LHCN-M2 (cell line): ENCODE measurements at regions not wholly inside any gene's neighbourhood (a gene's known extent, or its start where the extent isn't known, plus 50 kb on each side); places are given as distances from the start of the nearest gene placed in this dataset.

ENCODE experiments used
- DNase-seq: peaks from one replicate; pipeline ENCODE4 v3.0.0-alpha.2; 2012; ENCODE audit warnings: low read depth

GRCh38 chr13:74424455-74424854, 290.3 kb upstream of the KLF12 start:
- DNase-seq, result no peak

- DNase-seq, result peak; percentile 37
Measured at GRCh38 chr13:74423434-74423833, 289.2 kb upstream of the KLF12 start.

- no peak for DNase-seq
Measured at GRCh38 chr13:74414458-74414857, 280.3 kb upstream of the KLF12 start.

GRCh38 chr13:74413482-74413881, 279.3 kb upstream of the KLF12 start:
- no peak for DNase-seq

GRCh38 chr13:74409551-74409950, 275.3 kb upstream of the KLF12 start:
- DNase-seq, result no peak

GRCh38 chr13:74406420-74406819, 272.2 kb upstream of the KLF12 start:
- peak; percentile 40 for DNase-seq

GRCh38 chr13:74398599-74398998, 264.4 kb upstream of the KLF12 start:
- no peak for DNase-seq

- DNase-seq, result no peak
Measured at GRCh38 chr13:74389056-74389455, 254.9 kb upstream of the KLF12 start.

- DNase-seq, result no peak
Measured at GRCh38 chr13:74388626-74389025, 254.4 kb upstream of the KLF12 start.

- DNase-seq, result peak; percentile 8
Measured at GRCh38 chr13:74372511-74372910, 238.3 kb upstream of the KLF12 start.

- DNase-seq, result no peak
Measured at GRCh38 chr13:74367193-74367592, 233.0 kb upstream of the KLF12 start.

- no peak for DNase-seq
Measured at GRCh38 chr13:74361274-74361673, 227.1 kb upstream of the KLF12 start.

GRCh38 chr13:74346960-74347359, 212.8 kb upstream of the KLF12 start:
- no peak for DNase-seq

GRCh38 chr13:74338341-74338740, 204.1 kb upstream of the KLF12 start:
- DNase-seq, result no peak

GRCh38 chr13:74336546-74336945, 202.3 kb upstream of the KLF12 start:
- no peak for DNase-seq

GRCh38 chr13:74335370-74335769, 201.2 kb upstream of the KLF12 start:
- no peak for DNase-seq

- no peak for DNase-seq
Measured at GRCh38 chr13:74329962-74330361, 195.8 kb upstream of the KLF12 start.

GRCh38 chr13:74325106-74325505, 190.9 kb upstream of the KLF12 start:
- peak; percentile 60 for DNase-seq

GRCh38 chr13:74324338-74324737, 190.1 kb upstream of the KLF12 start:
- DNase-seq, result no peak

GRCh38 chr13:74322562-74322961, 188.4 kb upstream of the KLF12 start:
- DNase-seq, result no peak

- DNase-seq, result no peak
Measured at GRCh38 chr13:74320282-74320681, 186.1 kb upstream of the KLF12 start.

GRCh38 chr13:74316547-74316946, 182.3 kb upstream of the KLF12 start:
- no peak for DNase-seq

GRCh38 chr13:74306496-74306895, 172.3 kb upstream of the KLF12 start:
- peak; percentile 70 for DNase-seq

GRCh38 chr13:74305876-74306275, 171.7 kb upstream of the KLF12 start:
- DNase-seq, result no peak
